Kidney (tissue), 13 donors: ENCODE measurements at regions not wholly inside any gene's neighbourhood (a gene's known extent, or its start where the extent isn't known, plus 50 kb on each side); places are given as distances from the start of the nearest gene placed in this dataset.

Experiments used
- DNase-seq, 5 donors: peaks; one replicate each; pipeline ENCODE4 v3.0.0-alpha.2; 2013 to 2020
- FAIRE-seq: peaks from 2 replicates; lab custom pipeline; 2012; peaks lifted over from hg19 to GRCh38; lab: Jason Lieb, UNC
- H3K27ac ChIP-seq, 2 donors: one replicate each; pipeline ENCODE4 v1.7.0; 2013; ENCODE audit warnings: low read depth in 2 of 2, low read length in 2 of 2, inconsistent platforms in 1 of 2
- H3K27me3 ChIP-seq: one replicate; pipeline ENCODE4 v1.7.1; 2013; ENCODE audit warnings: low read length, inconsistent platforms; ENCODE audit not compliant: control insufficient read depth, insufficient read depth
- H3K36me3 ChIP-seq, 3 donors: one replicate each; pipeline versions ENCODE4 v1.7.0 to v1.7.1; 2013; ENCODE audit warnings: low read length in 3 of 3, control low read depth in 1 of 3, inconsistent platforms in 1 of 3; ENCODE audit not compliant: insufficient read depth in 3 of 3, control insufficient read depth in 2 of 3
- H3K4me1 ChIP-seq, 3 donors: one replicate each; pipeline versions ENCODE4 v1.7.0 to v1.7.1; 2013; ENCODE audit warnings: low read length in 3 of 3, inconsistent platforms in 1 of 3, low read depth in 1 of 3; ENCODE audit not compliant: control insufficient read depth in 2 of 3, insufficient read depth in 2 of 3
- H3K4me3 ChIP-seq, 3 donors: one replicate each; pipeline versions ENCODE4 v1.7.0 to v1.8.1; 2013; ENCODE audit warnings: low read length in 3 of 3, control low read depth in 1 of 3, inconsistent platforms in 1 of 3
- H3K9ac ChIP-seq, 3 donors: one replicate each; pipeline versions ENCODE4 v1.7.0 to v1.7.1; 2013; ENCODE audit warnings: low read length in 3 of 3, control low read depth in 1 of 3, inconsistent platforms in 1 of 3
- H3K9me3 ChIP-seq, 3 donors: one replicate each; pipeline versions ENCODE4 v1.7.0 to v1.7.1; 2013; ENCODE audit warnings: low read length in 3 of 3, control low read depth in 1 of 3, inconsistent platforms in 1 of 3; ENCODE audit not compliant: control insufficient read depth in 2 of 3, insufficient read depth in 1 of 3
- intact Hi-C: fragments of 100-400 bp; cut with DNase I; formaldehyde crosslinking; loops from one replicate; pipeline ENCODE4 v1.11.1; 2022
- TF ChIP-seq, protein P1 (sequence below): IDR thresholded peaks from 3 replicates; pipeline ENCODE4 v1.5.1; 2012; ENCODE audit warnings: mild to moderate bottlenecking, moderate library complexity, borderline replicate concordance; ENCODE audit not compliant: insufficient read depth; ENCODE audit errors: extremely low read depth
- donor health status: control.
- donor health status: control.
- donor health status: control.
- donor health status: control.
- donor health status: control.
- donor health status: DM: yes; HTN: yes; CAD: no.
- donor health status: Normal renal cell carcinoma (clear cell type).

DNA sequence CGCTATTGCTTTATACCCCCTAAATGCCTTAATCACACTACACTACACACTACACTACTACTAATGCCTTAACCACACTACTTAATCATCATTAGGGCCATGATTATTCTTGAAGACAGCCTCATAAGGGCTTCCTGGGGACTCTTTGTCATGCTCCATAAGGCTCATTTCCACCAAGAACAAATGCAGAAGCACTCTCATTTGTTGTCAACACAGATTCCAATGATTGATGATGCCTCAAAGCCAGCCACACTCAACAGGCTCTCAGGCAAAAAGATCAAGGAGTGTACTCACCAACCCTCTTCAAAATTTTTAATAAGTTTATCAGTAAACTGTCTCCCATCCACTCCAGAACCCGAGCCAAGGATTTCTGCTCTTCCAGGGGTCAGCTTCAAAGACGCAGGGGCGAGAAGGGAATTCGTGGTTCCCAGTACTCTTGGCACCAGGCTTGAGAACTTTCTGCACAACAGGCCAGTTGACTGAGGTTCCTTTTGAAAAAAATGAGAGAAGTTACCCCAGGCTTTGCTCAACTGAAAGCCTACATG lies 204.7 kb upstream of the GUCY1A2 start:
- no peak for FAIRE-seq
- no peaks in the 10 kb centered on the region for H3K9me3 ChIP-seq
- DNase-seq: no peak
- TF ChIP-seq, protein P1, sequence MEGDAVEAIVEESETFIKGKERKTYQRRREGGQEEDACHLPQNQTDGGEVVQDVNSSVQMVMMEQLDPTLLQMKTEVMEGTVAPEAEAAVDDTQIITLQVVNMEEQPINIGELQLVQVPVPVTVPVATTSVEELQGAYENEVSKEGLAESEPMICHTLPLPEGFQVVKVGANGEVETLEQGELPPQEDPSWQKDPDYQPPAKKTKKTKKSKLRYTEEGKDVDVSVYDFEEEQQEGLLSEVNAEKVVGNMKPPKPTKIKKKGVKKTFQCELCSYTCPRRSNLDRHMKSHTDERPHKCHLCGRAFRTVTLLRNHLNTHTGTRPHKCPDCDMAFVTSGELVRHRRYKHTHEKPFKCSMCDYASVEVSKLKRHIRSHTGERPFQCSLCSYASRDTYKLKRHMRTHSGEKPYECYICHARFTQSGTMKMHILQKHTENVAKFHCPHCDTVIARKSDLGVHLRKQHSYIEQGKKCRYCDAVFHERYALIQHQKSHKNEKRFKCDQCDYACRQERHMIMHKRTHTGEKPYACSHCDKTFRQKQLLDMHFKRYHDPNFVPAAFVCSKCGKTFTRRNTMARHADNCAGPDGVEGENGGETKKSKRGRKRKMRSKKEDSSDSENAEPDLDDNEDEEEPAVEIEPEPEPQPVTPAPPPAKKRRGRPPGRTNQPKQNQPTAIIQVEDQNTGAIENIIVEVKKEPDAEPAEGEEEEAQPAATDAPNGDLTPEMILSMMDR: no peak
- no peaks in the 10 kb centered on the region for H3K4me1 ChIP-seq
- no peaks in the 10 kb centered on the region for H3K27me3 ChIP-seq
- intact Hi-C loops: no loop called here
- H3K4me3 ChIP-seq: no peak overlapping the region
- no peaks in the 10 kb centered on the region for H3K36me3 ChIP-seq
- H3K9ac ChIP-seq: no peak overlapping the region
- no peak overlapping the region for H3K27ac ChIP-seq

DNA sequence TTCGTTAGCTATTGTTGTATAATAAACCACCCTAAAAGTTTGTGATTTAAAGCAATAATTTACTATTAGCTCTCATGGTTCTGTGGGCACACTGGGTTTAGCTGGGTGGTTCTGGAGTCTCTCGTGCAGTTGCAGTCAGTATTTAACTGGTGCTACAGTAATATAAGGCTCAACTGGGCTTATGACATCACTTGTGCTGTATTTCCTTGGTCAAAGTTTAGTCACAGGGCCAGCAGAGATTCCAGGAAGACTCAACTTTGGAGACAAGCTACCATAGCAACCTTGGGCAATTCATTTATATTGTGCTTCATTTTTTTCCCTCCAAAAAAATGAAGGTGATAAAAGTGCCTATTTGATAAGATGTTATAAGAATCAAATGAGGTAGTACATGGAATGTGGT lies 204.2 kb upstream of the GUCY1A2 start:
- intact Hi-C loops: no loop called here
- FAIRE-seq (no peak), DNase-seq (no peak)
- no peaks in the 10 kb centered on the region for H3K4me1 ChIP-seq
- no peaks in the 10 kb centered on the region for H3K27me3 ChIP-seq
- no peaks in the 10 kb centered on the region for H3K36me3 ChIP-seq
- no peak overlapping the region for H3K9ac ChIP-seq
- TF ChIP-seq, protein P1: no peak
- H3K27ac ChIP-seq: no peak overlapping the region
- H3K9me3 ChIP-seq: no peaks in the 10 kb centered on the region
- H3K4me3 ChIP-seq: no peak overlapping the region

DNA sequence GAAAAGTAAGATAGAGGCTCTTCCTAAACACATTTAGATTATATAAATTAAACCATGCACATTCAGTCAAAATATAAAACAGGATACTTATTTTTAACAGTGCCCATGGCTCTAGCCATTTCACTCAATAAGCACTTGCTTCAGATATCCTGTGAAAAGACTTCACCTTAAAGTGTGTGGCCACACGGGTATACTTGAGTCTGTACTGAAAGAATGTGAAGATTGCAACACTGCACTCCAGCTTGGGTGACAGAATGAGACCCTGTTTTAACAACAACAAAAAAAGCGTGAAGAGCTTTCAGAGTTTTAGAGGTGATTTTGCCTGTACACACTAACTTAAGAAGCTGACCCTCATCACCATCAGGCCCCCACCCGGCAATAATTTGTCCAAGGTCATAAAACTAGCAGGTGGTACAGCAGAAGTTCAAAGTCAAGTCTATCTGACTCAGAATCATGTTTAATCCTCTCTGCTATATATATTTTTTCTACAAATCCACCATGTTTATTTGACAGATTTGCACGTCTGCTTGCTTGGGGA lies 203.5 kb upstream of the GUCY1A2 start:
- TF ChIP-seq, protein P1: no peak
- no peak overlapping the region for H3K27ac ChIP-seq

More for the DNA sequence above, 203.5 kb upstream of the GUCY1A2 start:
- Histone ChIP-seq H3K4me3 (no peak overlapping the region), H3K36me3 (no peaks in the 10 kb centered on the region), H3K27me3 (no peaks in the 10 kb centered on the region), H3K9ac (no peak overlapping the region), H3K9me3 (no peaks in the 10 kb centered on the region), H3K4me1 (no peaks in the 10 kb centered on the region)
- intact Hi-C loops: no loop called here
- FAIRE-seq: no peak
- no peak for DNase-seq
